DND-41 (cell line): ENCODE measurements at regions not wholly inside any gene's neighbourhood (a gene's known extent, or its start where the extent isn't known, plus 50 kb on each side); places are given as distances from the start of the nearest gene placed in this dataset.

Experiments used
- ATAC-seq: fragments of 200-7000 bp; cut with Tn5 transposase; 3 replicates; pipeline ENCODE4 v1.9.1; 2021; ENCODE audit warnings: low read depth; ENCODE audit not compliant: insufficient read depth
- DNase-seq: peaks from one replicate; pipeline ENCODE4 v3.0.0-alpha.2; 2020
- H2AFZ ChIP-seq: 2 replicates; pipeline ENCODE4 v1.6.0; 2012; ENCODE audit warnings: low read depth, low read length
- H3K27ac ChIP-seq: 2 replicates; pipeline ENCODE4 v1.5.1; 2012; ENCODE audit warnings: low read length, inconsistent platforms
- H3K27me3 ChIP-seq: fragments of 200-600 bp; sonication (generic); 2 replicates; pipeline ENCODE4 v1.6.0; 2012; ENCODE audit warnings: low read length, mild to moderate bottlenecking, inconsistent platforms; ENCODE audit not compliant: insufficient read depth, poor library complexity
- H3K36me3 ChIP-seq: 2 replicates; pipeline ENCODE4 v1.5.1; 2012; ENCODE audit warnings: low read length, inconsistent platforms; ENCODE audit not compliant: insufficient read depth
- H3K4me1 ChIP-seq: 2 replicates; pipeline ENCODE4 v1.5.1; 2012; ENCODE audit warnings: mild to moderate bottlenecking, low read length; ENCODE audit not compliant: insufficient read depth
- H3K4me2 ChIP-seq: 2 replicates; pipeline ENCODE4 v1.6.0; 2012; ENCODE audit warnings: mild to moderate bottlenecking, moderate library complexity, low read length, inconsistent platforms; ENCODE audit not compliant: insufficient read depth
- H3K4me3 ChIP-seq, 2 experiments: fragments of 200-600 bp in 1 of 2; shearing (Covaris generic) in 1 of 2; 2 replicates each; pipeline ENCODE4 v1.5.1; 2012 to 2016; ENCODE audit warnings: inconsistent platforms in 2 of 2, low read length in 2 of 2, mild to moderate bottlenecking in 2 of 2, low read depth in 1 of 2, moderate library complexity in 1 of 2
- H3K79me2 ChIP-seq: 2 replicates; pipeline ENCODE4 v1.6.0; 2012; ENCODE audit warnings: low read length, inconsistent platforms; ENCODE audit not compliant: insufficient read depth
- H3K9ac ChIP-seq: 2 replicates; pipeline ENCODE4 v1.6.0; 2012; ENCODE audit warnings: low read depth, mild to moderate bottlenecking, inconsistent platforms, low read length, moderate library complexity
- H3K9me3 ChIP-seq: 2 replicates; pipeline ENCODE4 v1.5.1; 2012; ENCODE audit warnings: low read length, moderate library complexity, mild to moderate bottlenecking, inconsistent platforms; ENCODE audit not compliant: insufficient read depth, severe bottlenecking
- H4K20me1 ChIP-seq: 2 replicates; pipeline ENCODE4 v1.6.0; 2012; ENCODE audit warnings: low read length; ENCODE audit not compliant: insufficient read depth
- CTCF ChIP-seq: IDR thresholded peaks from 2 replicates; pipeline ENCODE4 v1.5.1; 2012; ENCODE audit warnings: borderline replicate concordance, low read length, moderate library complexity, mild to moderate bottlenecking; ENCODE audit not compliant: poor library complexity, severe bottlenecking; ENCODE audit errors: extremely low read depth
- EZH2 ChIP-seq: IDR thresholded peaks from 3 replicates; pipeline ENCODE4 v1.6.1; 2012; ENCODE audit warnings: borderline replicate concordance, low read depth, mild to moderate bottlenecking, moderate library complexity, low read length, inconsistent platforms; ENCODE audit not compliant: severe bottlenecking

- H3K79me2 ChIP-seq: no peaks in the 10 kb centered on the region
- no peaks in the 10 kb centered on the region for H3K9me3 ChIP-seq
- DNase-seq (no peak), ATAC-seq (no peak)
- no peaks in the 10 kb centered on the region for H3K27me3 ChIP-seq
- H3K36me3 ChIP-seq: no peaks in the 10 kb centered on the region
- H3K27ac ChIP-seq: no peak overlapping the region
- H3K4me3 ChIP-seq: no peak overlapping the region
- H3K4me2 ChIP-seq: no peak overlapping the region
- TF ChIP-seq EZH2: no peak
- no peaks in the 10 kb centered on the region for H4K20me1 ChIP-seq
- H3K9ac ChIP-seq: no peak overlapping the region
- no peak overlapping the region for H2AFZ ChIP-seq
- no peaks in the 10 kb centered on the region for H3K4me1 ChIP-seq
Measured at GRCh38 chr15:39344662-39345141, 236.2 kb upstream of the THBS1 start.

GRCh38 chr15:39345176-39345575, 235.7 kb upstream of the THBS1 start:
- ATAC-seq: no peak
- Histone ChIP-seq H3K4me3 (no peak overlapping the region), H2AFZ (no peak overlapping the region), H3K9me3 (no peaks in the 10 kb centered on the region), H3K4me2 (no peak overlapping the region), H3K79me2 (no peaks in the 10 kb centered on the region), H3K4me1 (no peaks in the 10 kb centered on the region), H3K27me3 (no peaks in the 10 kb centered on the region), H4K20me1 (no peaks in the 10 kb centered on the region), H3K9ac (no peak overlapping the region), H3K36me3 (no peaks in the 10 kb centered on the region), H3K27ac (no peak overlapping the region)
- no peak for DNase-seq
- TF ChIP-seq EZH2 (no peak), CTCF (no peak)

- H3K9me3 ChIP-seq: no peaks in the 10 kb centered on the region
- H3K4me2 ChIP-seq: no peak overlapping the region
- no peak overlapping the region for H3K4me3 ChIP-seq
- no peak overlapping the region for H3K27ac ChIP-seq
- no peak overlapping the region for H3K9ac ChIP-seq
- H3K79me2 ChIP-seq: no peaks in the 10 kb centered on the region
- no peaks in the 10 kb centered on the region for H3K36me3 ChIP-seq
- H4K20me1 ChIP-seq: no peaks in the 10 kb centered on the region
- TF ChIP-seq EZH2 (no peak), CTCF (no peak)
- peaks cover 5% of the 10 kb centered on the region for H3K27me3 ChIP-seq
- DNase-seq: no peak
- no peak for ATAC-seq
- H3K4me1 ChIP-seq: no peaks in the 10 kb centered on the region
- no peak overlapping the region for H2AFZ ChIP-seq
Measured at GRCh38 chr15:39347453-39347852, 233.4 kb upstream of the THBS1 start.

- no peak overlapping the region for H3K4me2 ChIP-seq
- TF ChIP-seq EZH2: no peak
- no peak for TF ChIP-seq CTCF
- no peaks in the 10 kb centered on the region for H3K9me3 ChIP-seq
- no peaks in the 10 kb centered on the region for H3K79me2 ChIP-seq
- peaks cover 5% of the 10 kb centered on the region for H3K27me3 ChIP-seq
- ATAC-seq (no peak), DNase-seq (no peak)
- no peaks in the 10 kb centered on the region for H4K20me1 ChIP-seq
- H3K4me3 ChIP-seq: no peak overlapping the region
- H3K27ac ChIP-seq: no peak overlapping the region
- H2AFZ ChIP-seq: no peak overlapping the region
- no peak overlapping the region for H3K9ac ChIP-seq
- H3K4me1 ChIP-seq: no peaks in the 10 kb centered on the region
- no peaks in the 10 kb centered on the region for H3K36me3 ChIP-seq
Measured at GRCh38 chr15:39350785-39351184, 230.1 kb upstream of the THBS1 start.
